ENCODE measurements at regions not wholly inside any gene's neighbourhood (a gene's known extent, or its start where the extent isn't known, plus 50 kb on each side); places are given as distances from the start of the nearest gene placed in this dataset.

DNA sequence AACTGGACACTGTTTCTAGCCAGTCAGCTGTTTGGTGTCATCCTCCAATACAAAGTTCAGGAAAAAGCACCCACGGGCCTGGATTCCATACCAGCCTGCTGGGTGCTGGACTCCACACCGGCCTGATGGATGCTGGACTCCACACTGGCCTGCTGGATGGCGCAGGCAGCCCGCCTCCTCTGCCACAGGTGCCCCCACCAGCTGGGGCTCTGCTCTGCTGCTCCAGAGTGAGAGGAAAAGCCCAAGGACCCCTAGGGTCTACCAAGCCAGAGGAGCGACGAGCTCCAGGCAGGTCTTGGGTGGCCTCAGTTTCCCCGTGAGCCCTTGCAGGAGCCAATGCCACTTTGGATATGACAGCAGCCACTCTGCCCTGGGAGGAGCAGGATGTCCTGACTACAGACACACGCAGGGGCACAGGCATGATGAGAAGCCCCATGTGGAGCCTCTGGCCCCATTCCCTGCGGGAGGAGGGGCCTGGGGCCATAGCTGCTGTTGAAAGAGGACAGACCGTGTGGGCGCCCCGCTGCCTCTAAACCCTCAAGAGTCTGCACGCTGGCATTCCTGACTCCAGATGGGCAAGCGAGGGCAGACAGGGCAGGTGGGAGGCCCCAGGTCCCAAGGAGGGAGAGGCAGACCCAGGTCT, 141.6 kb downstream of the OLFM1 start:
- DNase-seq (ENCODE audit: insufficient read length, low spot score) = no peak
- FAIRE-seq = no peak

DNA sequence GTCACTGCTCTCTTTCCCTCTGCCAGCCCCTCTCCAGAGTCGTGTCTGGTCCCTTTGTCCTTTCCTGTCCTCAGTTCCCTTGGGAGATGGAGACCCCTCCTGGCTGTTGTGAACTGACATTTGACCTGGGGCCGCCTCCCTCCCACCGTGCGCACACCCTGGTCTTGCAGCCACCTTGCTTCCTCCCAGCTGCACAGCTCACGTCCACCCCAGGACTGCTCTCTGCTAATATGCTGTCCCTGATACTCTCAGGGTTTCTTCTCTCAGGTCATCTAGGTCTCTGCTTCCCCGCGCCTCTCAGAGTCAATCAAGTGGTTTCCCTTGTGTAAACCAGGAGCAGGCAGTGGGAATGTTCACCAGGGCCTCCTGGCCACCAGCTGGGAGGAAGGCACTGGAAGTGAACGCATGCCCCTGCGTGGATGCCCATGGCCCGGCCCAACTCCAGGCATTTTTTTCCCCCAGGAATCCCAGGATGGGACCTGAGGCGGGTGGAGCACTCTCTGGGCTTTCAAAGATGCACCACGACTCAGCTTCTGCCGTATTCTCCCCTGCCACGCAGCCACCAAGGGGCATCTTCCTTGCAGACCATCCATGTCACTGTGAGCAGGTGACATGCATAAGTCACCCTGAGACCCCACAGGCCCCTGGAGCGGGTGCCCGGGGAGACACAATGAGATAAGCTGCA, 142.4 kb downstream of the OLFM1 start:
- TF ChIP-seq POLR2AphosphoS5 (IDR thresholded peaks at IDR 0.05; ENCODE audit: low read depth, low read length) (no peak), POLR2A (IDR thresholded peaks at IDR 0.05; ENCODE audit: low read depth, low read length) (no peak), TAF1 (IDR thresholded peaks at IDR 0.05; ENCODE audit: low read depth, low read length) (no peak), PAX5 (IDR thresholded peaks at IDR 0.05; ENCODE audit: insufficient read depth, low read length, severe bottlenecking) (no peak), SPI1 (IDR thresholded peaks at IDR 0.05; ENCODE audit: low read depth, low read length) (no peak), POU2F2 (IDR thresholded peaks at IDR 0.05; ENCODE audit: low read depth, low read length) (no peak)
- FAIRE-seq (no peak), DNase-seq (ENCODE audit: insufficient read length, low spot score) (no peak)

More for the DNA sequence above, 141.6 kb downstream of the OLFM1 start:
- TF ChIP-seq POU2F2 (IDR thresholded peaks at IDR 0.05; ENCODE audit: low read depth, low read length) (no peak), PAX5 (IDR thresholded peaks at IDR 0.05; ENCODE audit: insufficient read depth, low read length, severe bottlenecking) (no peak), TAF1 (IDR thresholded peaks at IDR 0.05; ENCODE audit: low read depth, low read length) (no peak), SPI1 (IDR thresholded peaks at IDR 0.05; ENCODE audit: low read depth, low read length) (no peak), POLR2AphosphoS5 (IDR thresholded peaks at IDR 0.05; ENCODE audit: low read depth, low read length) (no peak), POLR2A (IDR thresholded peaks at IDR 0.05; ENCODE audit: low read depth, low read length) (no peak)

GRCh38 chr9:135230386-135230765, 142.9 kb downstream of the OLFM1 start:
- no peak for TF ChIP-seq POLR2AphosphoS5 (IDR thresholded peaks at IDR 0.05; ENCODE audit: low read depth, low read length)
- FAIRE-seq (no peak), DNase-seq (ENCODE audit: insufficient read length, low spot score) (no peak)

- FAIRE-seq = no peak
- TF ChIP-seq PAX5 (IDR thresholded peaks at IDR 0.05; ENCODE audit: insufficient read depth, low read length, severe bottlenecking) (no peak), SPI1 (IDR thresholded peaks at IDR 0.05; ENCODE audit: low read depth, low read length) (no peak), POU2F2 (IDR thresholded peaks at IDR 0.05; ENCODE audit: low read depth, low read length) (no peak), TAF1 (IDR thresholded peaks at IDR 0.05; ENCODE audit: low read depth, low read length) (no peak), POLR2AphosphoS5 (IDR thresholded peaks at IDR 0.05; ENCODE audit: low read depth, low read length) (no peak), POLR2A (IDR thresholded peaks at IDR 0.05; ENCODE audit: low read depth, low read length) (no peak)
- no peak for DNase-seq (ENCODE audit: insufficient read length, low spot score)
Measured at GRCh38 chr9:135230817-135231520, 143.5 kb downstream of the OLFM1 start.

DNA sequence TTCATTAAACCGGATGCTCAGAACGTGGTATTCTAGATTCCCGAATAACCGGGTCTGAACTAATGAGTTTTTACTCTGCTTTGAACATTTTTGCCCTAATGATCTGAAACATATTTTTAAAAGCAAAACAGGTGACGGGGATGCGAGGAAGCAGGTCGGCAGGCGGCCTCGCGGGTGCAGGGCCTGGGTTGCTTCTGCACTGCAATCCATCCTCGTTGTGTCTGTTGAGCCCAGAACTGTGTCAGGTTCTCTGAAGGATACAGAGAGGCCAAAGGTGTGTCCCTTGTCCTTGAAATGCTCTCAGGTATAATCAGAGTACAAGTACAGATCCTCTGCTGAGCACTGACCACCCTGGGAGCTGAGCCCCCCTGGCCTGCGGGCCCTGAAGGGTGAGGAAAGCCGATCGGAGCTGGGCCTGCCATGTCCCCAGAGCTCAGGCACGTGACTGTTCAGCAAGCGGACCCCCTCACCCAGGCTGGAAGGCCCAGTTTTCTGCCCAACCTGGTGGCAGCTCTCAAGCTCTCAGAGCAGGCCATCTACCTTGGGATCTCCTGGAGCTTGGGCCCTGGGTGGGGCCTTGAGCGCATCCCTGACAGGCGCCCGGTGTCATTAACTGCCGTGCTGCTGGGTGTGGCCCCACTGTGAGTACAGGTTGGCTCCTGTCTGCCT, 151.8 kb downstream of the OLFM1 start:
- DNase-seq (ENCODE audit: insufficient read length, low spot score) (no peak), FAIRE-seq (no peak)
- TF ChIP-seq POU2F2 (IDR thresholded peaks at IDR 0.05; ENCODE audit: low read depth, low read length) (no peak), POLR2A (IDR thresholded peaks at IDR 0.05; ENCODE audit: low read depth, low read length) (no peak), PAX5 (IDR thresholded peaks at IDR 0.05; ENCODE audit: insufficient read depth, low read length, severe bottlenecking) (no peak), POLR2AphosphoS5 (IDR thresholded peaks at IDR 0.05; ENCODE audit: low read depth, low read length) (no peak), SPI1 (IDR thresholded peaks at IDR 0.05; ENCODE audit: low read depth, low read length) (no peak), TAF1 (IDR thresholded peaks at IDR 0.05; ENCODE audit: low read depth, low read length) (no peak)

GRCh38 chr9:135239769-135240141, 152.3 kb downstream of the OLFM1 start:
- TF ChIP-seq POLR2A (IDR thresholded peaks at IDR 0.05; ENCODE audit: low read depth, low read length) = no peak
- TF ChIP-seq PAX5 (IDR thresholded peaks at IDR 0.05; ENCODE audit: insufficient read depth, low read length, severe bottlenecking) = no peak
- no peak for TF ChIP-seq POLR2AphosphoS5 (IDR thresholded peaks at IDR 0.05; ENCODE audit: low read depth, low read length)
- TF ChIP-seq POU2F2 (IDR thresholded peaks at IDR 0.05; ENCODE audit: low read depth, low read length) = no peak
- TF ChIP-seq TAF1 (IDR thresholded peaks at IDR 0.05; ENCODE audit: low read depth, low read length) = no peak
- TF ChIP-seq SPI1 (IDR thresholded peaks at IDR 0.05; ENCODE audit: low read depth, low read length) = no peak
- DNase-seq (ENCODE audit: insufficient read length, low spot score) (no peak), FAIRE-seq (no peak)

DNA sequence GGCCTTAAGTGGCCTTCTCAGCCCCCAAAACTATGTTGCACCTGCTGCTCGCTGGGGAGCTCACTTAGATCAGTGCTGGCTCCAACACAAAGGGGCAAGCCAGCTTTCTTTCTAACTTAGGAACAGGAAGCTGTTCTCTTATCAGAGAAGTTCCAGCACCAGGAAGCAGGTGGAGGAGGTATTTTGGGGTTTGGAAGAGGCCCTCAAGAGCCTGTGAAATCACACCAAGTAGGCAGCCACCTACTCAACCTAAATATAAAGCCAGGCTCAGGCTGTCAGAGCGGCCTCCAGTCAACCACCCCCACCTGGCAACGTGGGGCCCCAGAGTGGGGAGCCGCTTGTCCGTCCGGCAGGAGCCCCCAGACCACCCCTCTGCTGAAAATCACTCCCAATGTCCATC, 152.8 kb downstream of the OLFM1 start:
- FAIRE-seq (no peak), DNase-seq (ENCODE audit: insufficient read length, low spot score) (no peak)
- TF ChIP-seq SPI1 (IDR thresholded peaks at IDR 0.05; ENCODE audit: low read depth, low read length) (no peak), TAF1 (IDR thresholded peaks at IDR 0.05; ENCODE audit: low read depth, low read length) (no peak), PAX5 (IDR thresholded peaks at IDR 0.05; ENCODE audit: insufficient read depth, low read length, severe bottlenecking) (no peak), POLR2A (IDR thresholded peaks at IDR 0.05; ENCODE audit: low read depth, low read length) (no peak), POLR2AphosphoS5 (IDR thresholded peaks at IDR 0.05; ENCODE audit: low read depth, low read length) (no peak), POU2F2 (IDR thresholded peaks at IDR 0.05; ENCODE audit: low read depth, low read length) (no peak)

- TF ChIP-seq POU2F2 (IDR thresholded peaks at IDR 0.05; ENCODE audit: low read depth, low read length) = no peak
- no peak for TF ChIP-seq PAX5 (IDR thresholded peaks at IDR 0.05; ENCODE audit: insufficient read depth, low read length, severe bottlenecking)
- no peak for TF ChIP-seq POLR2A (IDR thresholded peaks at IDR 0.05; ENCODE audit: low read depth, low read length)
- no peak for TF ChIP-seq SPI1 (IDR thresholded peaks at IDR 0.05; ENCODE audit: low read depth, low read length)
- no peak for TF ChIP-seq TAF1 (IDR thresholded peaks at IDR 0.05; ENCODE audit: low read depth, low read length)
- no peak for TF ChIP-seq POLR2AphosphoS5 (IDR thresholded peaks at IDR 0.05; ENCODE audit: low read depth, low read length)
- DNase-seq (ENCODE audit: insufficient read length, low spot score) (no peak), FAIRE-seq (no peak)
Measured at GRCh38 chr9:135240871-135241311, 153.4 kb downstream of the OLFM1 start.
